HuH-7.5 (cell line): ENCODE measurements at regions not wholly inside any gene's neighbourhood (a gene's known extent, or its start where the extent isn't known, plus 50 kb on each side); places are given as distances from the start of the nearest gene placed in this dataset.

Experiments used
- DNase-seq: peaks from one replicate; pipeline ENCODE4 v3.0.0; 2011; ENCODE audit warnings: low spot score

DNA sequence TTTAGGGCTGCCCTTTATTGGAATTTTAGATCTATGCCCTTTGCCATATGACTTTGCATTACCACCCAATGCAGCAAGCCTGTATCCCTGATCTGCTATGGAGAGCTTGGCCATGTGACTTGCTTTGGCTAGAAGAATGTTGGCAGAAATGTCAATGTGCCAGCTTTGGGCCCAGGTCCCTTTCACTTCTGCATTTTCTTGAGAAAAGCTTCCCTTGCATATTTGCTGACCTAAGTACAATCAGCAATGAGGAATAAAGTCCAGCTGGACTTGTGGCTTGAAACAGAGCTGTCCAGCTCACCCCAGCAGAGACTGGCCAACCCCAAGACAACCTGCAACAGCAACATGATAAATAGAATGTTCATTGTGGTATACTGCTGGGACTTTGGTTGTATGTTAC, 135.9 kb downstream of the PAH start:
- no peak for DNase-seq

DNA sequence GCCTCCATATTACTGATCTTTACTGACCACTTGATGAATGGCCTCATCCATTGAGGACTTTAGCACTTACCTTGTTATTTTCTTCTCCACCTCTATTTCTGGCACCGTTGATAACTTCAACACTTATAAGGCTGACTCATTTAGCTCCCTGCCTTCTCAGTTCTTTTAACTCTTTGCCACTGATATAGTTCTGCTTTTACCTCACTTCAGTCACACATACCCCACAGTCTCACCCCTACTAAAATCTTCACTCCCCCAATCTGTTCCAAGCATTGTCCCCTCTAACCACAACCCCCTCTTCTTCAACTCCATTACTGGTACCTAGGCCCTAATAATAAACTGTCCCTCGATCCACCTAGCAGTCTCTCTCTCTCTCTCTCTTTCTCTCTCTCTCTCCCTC, 141.0 kb downstream of the PAH start:
- no peak for DNase-seq

DNA sequence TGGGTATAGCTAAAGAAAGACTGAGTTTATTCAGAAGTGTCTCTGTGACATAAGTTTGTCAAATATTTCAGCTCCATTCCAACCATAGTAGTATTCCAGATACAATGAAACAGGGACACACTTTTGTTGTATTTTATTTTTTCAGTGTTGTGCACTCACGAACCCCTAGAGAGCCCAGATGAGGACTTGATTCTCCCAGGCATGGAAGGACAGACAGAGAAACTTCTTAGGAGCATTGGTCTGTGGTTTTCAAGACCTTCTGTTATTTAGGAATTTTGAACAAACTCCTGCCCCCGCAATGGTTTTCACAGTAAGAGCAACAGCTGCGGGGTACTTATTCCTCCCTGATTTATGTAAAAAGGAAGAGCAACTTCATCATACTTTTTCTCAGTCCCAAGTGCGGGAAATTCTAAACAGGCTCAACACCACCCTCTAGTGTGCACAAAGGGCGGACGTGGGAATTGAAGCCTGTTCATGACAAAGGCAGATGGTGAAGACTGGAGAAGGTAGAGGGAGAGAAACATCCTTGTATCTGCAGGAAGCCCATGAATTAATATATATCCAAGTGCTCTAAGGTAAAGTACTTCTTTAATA, 147.6 kb downstream of the PAH start:
- peak; percentile 38 for DNase-seq

DNA sequence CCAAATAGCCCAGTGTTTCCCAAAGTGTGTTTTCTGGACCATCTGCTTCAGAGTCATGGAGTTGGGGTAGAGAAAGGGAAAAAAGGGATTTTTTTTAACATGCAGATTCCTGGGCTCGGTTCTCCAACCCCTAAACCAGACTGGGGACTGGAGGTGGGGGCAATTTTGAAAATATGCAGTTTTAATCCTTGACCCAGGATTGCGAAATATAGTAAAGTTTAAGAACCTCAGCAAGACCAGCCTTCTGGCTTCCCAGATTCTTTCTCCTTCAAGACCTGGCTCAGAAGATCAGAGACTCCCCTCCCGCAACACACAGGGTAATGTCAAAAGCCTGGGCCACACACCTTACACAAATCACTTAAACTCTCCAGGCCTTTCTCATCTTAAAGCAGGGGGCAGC, 150.1 kb downstream of the PAH start:
- DNase-seq = no peak

DNA sequence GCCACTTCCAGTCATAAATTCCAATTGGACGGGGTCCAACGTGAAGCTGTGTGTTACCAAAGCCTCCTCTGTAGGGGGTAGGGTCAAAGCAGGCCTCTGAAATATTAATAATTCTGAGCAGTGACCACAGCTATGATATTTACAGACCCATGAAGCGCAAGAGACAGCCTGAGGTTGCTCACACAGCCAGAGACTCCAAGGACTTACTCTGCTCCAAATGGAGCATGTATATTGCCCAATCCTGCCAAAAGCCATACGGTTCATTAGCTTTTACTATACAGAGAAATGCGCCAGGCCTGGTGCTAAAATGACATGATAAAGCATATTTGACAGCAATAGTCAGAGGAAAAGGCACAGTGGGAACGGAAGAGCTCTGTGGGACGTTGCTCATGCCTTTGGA, 151.3 kb downstream of the PAH start:
- DNase-seq = no peak

DNA sequence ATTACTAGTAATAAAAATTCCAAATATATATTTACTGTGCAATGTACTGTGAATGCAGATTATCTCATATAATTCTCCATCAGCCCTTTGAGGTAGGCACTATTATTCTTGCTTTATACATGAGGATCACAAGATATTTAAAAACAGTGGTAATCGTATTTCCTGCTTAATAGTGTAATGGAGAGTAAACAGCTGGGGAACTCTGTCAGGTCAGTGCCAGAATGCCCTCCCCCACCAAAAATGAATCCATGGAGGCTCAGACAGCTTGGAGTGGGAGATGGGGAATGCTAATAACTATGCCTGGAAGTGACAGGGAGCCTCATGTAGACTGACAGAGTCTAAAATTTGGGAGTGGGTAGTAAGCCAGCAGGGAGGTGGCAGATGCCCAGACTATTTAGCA, 153.6 kb downstream of the PAH start:
- DNase-seq = no peak

DNA sequence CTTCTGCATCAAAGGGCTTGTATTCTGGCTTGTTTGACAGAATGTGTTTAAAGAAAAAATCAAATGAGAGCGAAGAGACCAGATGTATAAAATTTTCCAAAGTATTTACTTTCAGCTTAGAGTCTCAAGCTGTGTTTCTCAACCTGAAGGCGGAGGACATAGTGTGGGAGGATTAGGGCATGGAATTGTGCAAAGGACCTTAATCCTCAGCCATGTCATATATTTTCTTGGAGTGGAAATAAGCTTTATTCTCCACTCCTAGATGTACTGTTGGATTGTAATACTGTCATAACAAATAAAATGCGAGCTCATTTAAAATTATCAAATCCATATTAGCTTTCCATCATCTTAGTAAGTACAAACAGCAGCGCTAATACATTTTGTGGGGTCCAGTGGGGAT, 154.0 kb downstream of the PAH start:
- no peak for DNase-seq

DNA sequence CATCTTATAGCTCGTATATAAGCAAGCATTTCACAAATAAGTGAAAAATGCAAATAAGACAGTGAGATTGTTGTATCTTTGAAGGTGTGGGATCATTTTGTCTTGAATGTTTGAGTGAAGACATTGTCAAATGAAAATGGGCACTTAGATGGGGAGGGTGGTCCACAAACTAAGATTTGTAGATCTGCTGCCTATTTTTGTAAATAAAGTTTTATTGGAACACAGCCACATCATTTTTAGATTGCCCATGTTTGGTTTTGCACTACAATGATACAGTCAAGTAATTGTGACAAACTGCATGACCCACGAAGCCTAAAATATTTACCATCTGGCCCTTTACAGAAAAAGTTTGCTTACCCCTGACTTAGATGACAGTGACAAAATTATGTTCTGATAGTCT, 156.7 kb downstream of the PAH start:
- DNase-seq = no peak

DNA sequence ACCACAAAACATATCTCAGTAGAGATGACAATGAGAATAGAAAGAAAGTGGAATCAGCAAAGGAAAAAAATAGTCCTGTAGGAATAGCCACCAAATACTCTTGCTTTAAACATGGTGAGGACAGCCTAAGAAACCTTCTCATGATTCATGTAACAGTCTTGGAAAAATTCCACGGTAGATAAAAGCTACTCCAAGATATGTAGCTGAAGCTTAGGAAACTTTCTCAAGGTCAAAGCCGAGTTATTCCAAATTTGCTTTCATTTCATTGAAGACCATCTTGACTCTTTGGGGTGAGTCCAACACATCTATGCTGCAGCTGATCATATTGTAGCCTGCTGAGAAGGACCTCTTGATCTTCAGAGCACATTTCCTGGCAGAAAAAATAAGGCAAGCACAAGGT, 157.6 kb downstream of the PAH start:
- DNase-seq = no peak

DNA sequence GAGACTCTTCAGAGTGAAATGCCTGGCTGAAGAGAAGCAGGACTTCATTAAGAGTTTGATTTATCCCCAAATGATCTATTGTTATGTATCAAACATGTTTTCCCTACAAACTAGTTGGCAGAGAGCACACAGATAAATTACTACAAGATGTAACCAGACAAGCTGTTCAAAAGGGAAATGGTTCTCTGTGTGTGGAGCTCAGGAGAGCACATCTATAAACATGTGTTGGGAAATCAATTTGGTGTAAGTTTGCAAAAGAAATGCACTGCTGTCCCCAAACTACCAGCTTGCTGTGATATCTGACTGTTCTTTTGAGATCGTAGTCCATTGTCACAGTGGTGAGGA, 159.2 kb downstream of the PAH start:
- no peak for DNase-seq

DNA sequence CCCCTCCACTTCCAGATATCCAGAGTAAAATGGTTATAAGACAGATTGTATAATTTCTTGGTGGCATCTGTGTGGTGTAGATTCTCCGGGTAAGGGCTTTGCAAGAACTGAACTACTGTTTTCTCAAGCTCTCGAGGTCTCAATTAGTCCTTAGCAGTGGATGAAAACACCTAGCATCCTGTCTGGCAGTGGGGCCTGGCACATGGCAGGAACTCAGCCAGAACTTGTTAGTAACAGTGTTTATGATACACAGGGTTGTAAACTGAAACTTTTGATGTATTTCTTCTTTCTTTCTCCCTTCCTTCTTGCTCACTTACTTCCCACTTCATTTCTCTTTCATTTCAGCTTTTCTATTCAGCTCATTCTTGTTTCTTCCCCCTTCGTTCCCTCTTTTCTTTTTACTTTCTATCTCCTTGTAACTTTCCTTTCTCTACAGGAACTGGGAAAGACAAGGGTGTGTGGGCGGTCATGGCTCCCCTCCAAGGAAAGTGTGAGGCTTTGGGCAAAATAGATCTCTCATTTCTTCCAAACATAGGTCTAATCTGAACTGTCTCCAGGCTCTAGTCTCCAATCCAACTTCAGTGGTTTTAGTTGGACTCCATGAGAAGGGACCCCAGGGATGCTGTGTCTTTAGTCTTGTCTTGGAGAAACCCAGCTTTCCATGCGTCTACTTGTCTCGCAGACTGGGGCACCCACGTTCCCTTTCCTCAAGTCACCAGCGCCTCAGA, 159.7 kb downstream of the PAH start:
- no peak for DNase-seq

DNA sequence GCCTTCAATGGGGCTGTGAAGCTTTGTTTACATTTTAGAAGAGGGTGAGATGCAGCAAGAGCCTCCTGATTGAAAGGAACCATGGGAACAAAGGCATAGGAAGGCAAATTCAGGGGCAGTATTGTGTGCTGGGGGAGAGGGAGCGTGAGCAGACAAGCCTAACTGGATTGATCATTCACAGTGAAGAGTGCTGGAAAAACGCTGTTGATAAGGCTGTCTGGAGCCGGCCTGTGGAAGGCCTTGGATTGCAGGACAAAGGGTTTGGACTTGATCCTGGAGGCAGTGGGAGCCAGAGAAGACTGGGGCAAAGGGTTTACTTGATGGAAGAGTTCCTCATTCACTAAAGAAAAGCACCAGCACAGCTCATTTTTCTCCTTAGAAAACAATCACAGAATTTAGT, 160.5 kb downstream of the PAH start:
- no peak for DNase-seq

DNA sequence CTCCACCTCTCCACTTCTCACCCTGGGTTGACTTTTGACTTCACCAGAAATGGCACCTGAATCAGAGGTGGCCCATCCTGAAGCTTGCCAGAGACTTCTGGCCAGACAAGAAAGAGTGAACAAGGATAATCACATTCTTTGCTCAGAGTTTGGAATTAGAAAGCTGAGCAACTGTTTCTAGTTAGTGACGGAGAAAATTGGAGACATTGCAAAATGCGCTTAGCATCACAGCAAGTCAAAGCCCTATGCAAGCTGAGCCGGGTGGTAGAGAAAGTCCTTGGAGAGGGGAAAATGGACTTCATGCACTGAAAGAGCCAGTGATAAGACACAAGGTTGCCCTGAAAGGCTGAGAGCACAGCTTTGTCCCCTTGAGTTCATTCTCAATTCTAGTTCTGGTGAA, 161.8 kb downstream of the PAH start:
- no peak for DNase-seq

DNA sequence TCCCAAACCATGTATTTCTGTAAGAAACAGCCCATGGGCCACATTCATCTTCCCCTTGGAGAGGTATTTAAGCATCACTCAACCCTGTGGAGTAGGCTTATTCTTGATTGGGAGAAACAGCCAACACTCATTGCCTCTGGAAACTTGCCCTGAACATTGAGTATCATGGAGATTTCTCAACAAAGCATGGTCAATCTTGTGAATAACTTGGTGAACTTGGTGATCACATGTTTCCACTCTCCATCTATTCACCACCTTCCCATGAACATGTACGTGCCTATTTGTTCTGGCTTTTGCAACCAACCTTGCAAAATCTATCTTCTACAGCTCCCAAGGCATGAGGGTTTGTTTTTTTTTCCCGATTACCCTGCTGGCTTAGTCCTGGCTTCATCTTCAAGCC, 163.2 kb downstream of the PAH start:
- DNase-seq = no peak

DNA sequence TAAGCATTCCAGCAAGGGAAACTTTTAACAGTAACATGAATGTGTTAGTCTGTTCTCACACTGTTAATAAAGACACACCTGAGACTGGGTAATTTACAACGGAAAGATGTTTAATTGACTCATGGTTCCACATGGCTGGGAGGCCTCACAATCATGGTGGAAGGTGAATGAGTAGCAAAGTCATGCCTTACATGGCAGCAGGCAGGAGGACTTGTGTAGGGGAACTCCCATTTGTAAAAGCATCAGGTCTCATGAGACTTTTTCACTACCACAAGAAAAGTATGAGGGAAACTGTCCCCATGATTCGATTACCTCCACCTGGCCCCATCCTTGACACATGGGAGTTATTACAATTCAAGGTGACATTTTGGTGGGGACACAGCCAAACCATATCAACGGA, 168.3 kb downstream of the PAH start:
- no peak for DNase-seq

DNA sequence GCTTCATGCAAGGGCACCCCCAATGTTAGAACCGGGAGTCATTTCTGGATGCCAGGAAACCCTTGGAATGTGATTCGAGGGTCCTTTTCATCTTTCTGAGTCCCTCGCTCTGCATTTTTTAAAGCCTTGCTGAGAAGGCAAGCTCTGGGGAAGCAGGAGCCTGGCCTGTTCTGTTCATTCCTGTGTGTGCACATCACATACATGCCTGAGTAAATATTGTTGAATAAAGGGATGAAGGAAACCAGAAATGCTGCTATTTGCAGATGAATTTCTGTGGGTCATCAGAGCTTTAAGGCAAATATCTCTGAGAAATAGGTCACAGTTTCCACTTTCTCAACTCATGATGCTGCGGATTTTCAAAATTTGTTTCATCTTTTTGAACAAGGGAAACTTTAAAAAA, 170.1 kb downstream of the PAH start:
- DNase-seq = no peak

DNA sequence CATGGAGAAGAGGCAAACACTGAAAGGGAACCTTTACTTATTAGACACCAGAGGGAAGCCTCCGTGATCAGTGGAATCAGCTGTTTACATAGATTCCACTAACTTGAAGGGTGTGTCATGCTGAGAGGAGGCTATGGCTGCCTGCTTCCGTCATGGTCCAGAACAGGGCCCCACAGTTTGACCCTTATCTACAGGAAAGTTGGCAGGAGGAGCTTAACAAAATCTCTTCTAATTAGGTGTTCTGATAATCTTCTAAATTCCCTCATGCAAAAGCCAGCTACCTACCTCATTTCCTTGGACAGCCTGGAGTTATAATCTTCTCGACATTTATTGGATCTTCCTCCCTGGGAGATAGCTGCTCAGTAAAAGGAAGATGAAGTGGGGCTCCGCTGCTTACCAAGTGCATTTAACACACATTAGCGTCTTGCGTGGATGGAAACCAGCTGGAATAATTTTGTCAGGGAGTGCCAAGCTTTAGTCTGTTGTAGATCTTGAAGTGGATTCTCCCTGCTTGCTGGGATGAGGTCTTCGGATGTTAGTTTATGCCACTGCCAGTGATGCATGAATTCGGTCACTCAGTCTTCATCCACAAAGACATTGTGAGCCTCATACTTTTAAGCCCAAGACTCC, 171.0 kb downstream of the PAH start:
- no peak for DNase-seq

DNA sequence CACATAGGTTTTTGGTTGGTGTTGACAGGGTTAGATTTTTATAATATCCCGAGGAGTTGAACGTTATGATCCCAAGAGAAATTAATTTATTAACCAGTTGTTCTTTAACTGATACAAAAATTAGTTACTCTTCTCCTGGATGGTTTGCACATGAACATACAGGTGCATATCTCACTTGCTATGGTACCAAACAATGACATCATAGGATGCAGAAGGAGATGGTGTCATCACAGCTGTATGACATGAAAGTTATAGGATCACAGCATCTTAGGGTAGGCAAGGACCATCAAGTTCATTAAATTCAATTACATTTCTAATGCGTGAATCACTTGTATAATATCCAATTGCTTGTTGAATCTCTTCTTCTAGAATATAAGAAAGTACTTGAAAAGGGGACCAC, 175.8 kb downstream of the PAH start:
- DNase-seq = no peak

DNA sequence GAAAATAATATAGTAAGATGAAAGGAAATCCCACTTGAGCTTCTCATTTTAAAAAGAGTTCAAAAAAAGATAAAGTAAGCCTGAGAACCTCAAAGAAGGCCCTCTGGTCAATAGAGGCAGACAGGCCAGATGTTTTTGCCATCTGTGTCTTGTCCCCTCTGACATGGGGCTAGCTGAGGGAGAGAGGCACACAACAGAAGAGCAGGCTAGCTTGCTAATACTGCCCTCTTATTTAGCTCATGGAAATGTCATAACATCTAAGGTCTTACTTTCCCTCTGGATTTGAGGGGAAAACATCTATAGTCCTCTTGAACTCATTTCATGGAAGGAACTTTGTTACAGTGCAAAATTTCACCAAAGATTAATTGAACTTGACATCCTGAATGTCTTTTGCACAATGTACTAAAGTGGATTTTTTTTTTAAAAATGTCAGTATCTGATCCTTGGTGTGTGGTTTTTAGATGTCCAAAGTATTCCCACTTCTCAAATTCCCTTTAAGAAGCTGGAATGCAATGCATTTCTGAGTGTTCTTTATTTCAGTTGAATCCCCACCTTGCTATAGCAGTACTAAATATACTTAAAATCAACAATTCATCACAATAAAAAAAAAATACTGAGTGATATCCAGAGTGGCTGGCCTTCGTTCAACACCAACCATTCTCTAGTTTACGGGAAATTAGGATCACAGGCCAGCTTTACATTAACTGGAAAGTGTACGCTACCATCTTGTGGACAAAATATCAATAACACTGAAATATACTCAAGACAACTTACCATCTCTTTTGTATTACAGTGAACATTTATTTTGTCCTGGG, 176.7 kb downstream of the PAH start:
- no peak for DNase-seq

DNA sequence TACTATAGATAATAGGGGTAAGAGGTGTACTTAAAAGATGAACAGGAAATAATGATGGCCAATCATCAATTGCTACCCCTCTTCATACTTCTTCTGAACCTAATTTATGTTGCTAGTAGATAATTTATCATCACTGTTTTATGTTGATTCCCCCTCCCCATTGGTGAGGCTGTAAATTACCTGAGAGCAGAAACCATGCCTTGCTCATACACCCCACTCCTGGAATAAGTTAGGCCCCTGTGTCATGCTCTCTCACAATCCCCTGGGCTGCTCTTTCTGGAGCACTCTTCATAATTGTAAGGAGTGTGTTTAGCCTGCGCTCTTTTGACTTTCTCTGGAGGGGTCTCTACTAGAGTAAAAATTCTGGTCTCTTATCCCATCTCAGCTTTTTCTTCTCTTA, 180.7 kb downstream of the PAH start:
- no peak for DNase-seq

DNA sequence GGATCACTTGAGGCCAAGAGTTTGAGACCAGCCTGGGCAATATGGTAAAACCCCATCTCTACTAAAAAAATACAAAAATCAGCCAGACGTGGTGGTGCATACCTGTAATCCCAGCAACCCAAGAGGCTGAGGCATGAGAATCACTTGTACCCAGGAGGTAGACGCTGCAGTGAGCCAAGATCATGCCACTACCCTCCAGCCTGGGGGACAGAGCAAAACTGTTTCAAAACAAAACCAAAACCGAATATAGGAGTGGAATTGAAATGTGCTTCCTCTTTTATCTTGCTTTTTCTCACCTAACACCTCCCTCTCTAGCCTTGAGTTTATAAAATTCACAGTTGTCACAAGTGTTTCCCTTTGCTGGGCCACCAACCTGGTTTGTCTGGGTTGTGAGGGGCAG, 181.9 kb downstream of the PAH start:
- DNase-seq = no peak

DNA sequence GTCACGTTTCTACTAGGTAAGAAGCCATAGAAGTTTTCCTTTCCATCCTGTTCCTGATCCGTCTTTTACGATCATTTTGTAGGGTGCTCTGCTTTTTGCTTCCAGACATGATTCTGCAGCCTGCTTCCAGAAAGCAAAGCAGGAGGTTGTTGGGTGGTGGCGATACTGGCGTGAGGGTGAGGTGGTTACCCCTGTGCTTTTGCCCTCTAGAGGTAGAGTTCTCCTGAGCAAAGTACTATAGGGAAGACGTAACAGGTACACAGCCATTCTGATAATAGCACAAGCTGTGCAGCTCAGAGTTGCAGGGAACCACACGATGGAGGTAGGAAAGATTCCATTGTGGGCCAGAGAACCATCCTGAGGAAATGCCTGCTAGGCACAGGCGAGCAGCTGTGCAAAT, 186.0 kb downstream of the PAH start:
- no peak for DNase-seq
